WTC11 (cell line): ENCODE measurements at regions not wholly inside any gene's neighbourhood (a gene's known extent, or its start where the extent isn't known, plus 50 kb on each side); places are given as distances from the start of the nearest gene placed in this dataset.
A peak's percentile ranks its signal among the peaks of the same experiment; 100 is the strongest.

Experiments
- ATAC-seq: fragments of 200-7000 bp; cut with Tn5 transposase; 2 replicates; pipeline ENCODE4 v1.10.0; 2021; ENCODE audit warnings: mild to moderate bottlenecking, moderate library complexity
- CTCF ChIA-PET: fragments of 300-600 bp; sonication (Branson Sonifier 250); formaldehyde crosslinking; loops from one replicate; lab custom pipeline; 2021; ENCODE audit warnings: antibody characterized with exemption; lab: Charles Lee
- POLR2A ChIA-PET: fragments of 350-600 bp; sonication (Branson Sonifier 250); formaldehyde crosslinking; loops from one replicate; lab custom pipeline; 2021; ENCODE audit warnings: antibody characterized with exemption; lab: Charles Lee
- DNase-seq: peaks from one replicate; pipeline ENCODE4 v3.0.0; 2021; ENCODE audit warnings: low spot score
- H3K27ac Mint-ChIP-seq: 2 replicates; pipeline ENCODE4 v1.8.0; 2021; ENCODE audit warnings: mixed read lengths
- H3K27me3 Mint-ChIP-seq: 2 replicates; pipeline ENCODE4 v1.8.0; 2021; ENCODE audit warnings: low read depth, mild to moderate bottlenecking, moderate library complexity, mixed read lengths
- H3K36me3 Mint-ChIP-seq: 2 replicates; pipeline ENCODE4 v1.8.0; 2021; ENCODE audit warnings: mixed read lengths
- H3K4me1 Mint-ChIP-seq: 2 replicates; pipeline ENCODE4 v1.8.0; 2022; ENCODE audit warnings: mixed read lengths
- H3K4me3 Mint-ChIP-seq: 2 replicates; pipeline ENCODE4 v1.8.0; 2021; ENCODE audit warnings: mild to moderate bottlenecking, moderate library complexity, mixed read lengths
- H3K9me3 Mint-ChIP-seq: 2 replicates; pipeline ENCODE4 v1.8.0; 2021; ENCODE audit warnings: mixed read lengths
- AFF4 ChIP-seq: sonication (generic); formaldehyde crosslinking; IDR thresholded peaks from 2 replicates; pipeline ENCODE4 v1.8.1; 2023; ENCODE audit warnings: mild to moderate bottlenecking, missing genetic modification reagents, borderline replicate concordance
- ATF2 ChIP-seq: sonication (generic); formaldehyde crosslinking; IDR thresholded peaks from 2 replicates; pipeline ENCODE4 v1.8.1; 2022; ENCODE audit warnings: low read depth, missing genetic modification reagents, borderline replicate concordance
- CREM ChIP-seq: sonication (generic); formaldehyde crosslinking; IDR thresholded peaks from 2 replicates; pipeline ENCODE4 v1.8.1; 2022; ENCODE audit warnings: mild to moderate bottlenecking, missing genetic modification reagents, moderate library complexity
- ELF4 ChIP-seq: sonication (generic); formaldehyde crosslinking; IDR thresholded peaks from 2 replicates; pipeline ENCODE4 v1.8.1; 2022; ENCODE audit warnings: low read depth, mild to moderate bottlenecking, moderate library complexity, missing genetic modification reagents
- EMX1 ChIP-seq: fragments of 250-450 bp; sonication (Bioruptor Pico); IDR thresholded peaks from 2 replicates; pipeline ENCODE4 v1.8.0; 2021; ENCODE audit warnings: mild to moderate bottlenecking
- FOXP1 ChIP-seq: sonication (generic); formaldehyde crosslinking; IDR thresholded peaks from 2 replicates; pipeline ENCODE4 v1.8.0; 2022; ENCODE audit warnings: missing genetic modification reagents, mild to moderate bottlenecking, moderate library complexity, borderline replicate concordance
- GABPB1 ChIP-seq: sonication (generic); formaldehyde crosslinking; IDR thresholded peaks from 2 replicates; pipeline ENCODE4 v1.8.1; 2023; ENCODE audit warnings: mild to moderate bottlenecking, missing genetic modification reagents
- GRHL2 ChIP-seq: fragments of 250-450 bp; sonication (Bioruptor Pico); IDR thresholded peaks from 2 replicates; pipeline ENCODE4 v1.8.0; 2022; ENCODE audit warnings: mild to moderate bottlenecking, moderate library complexity; ENCODE audit not compliant: insufficient replicate concordance, severe bottlenecking
- GTF2I ChIP-seq: fragments of 250-450 bp; sonication (Bioruptor Pico); conservative IDR thresholded peaks from 2 replicates; pipeline ENCODE4 v1.4.0; 2021; ENCODE audit warnings: mild to moderate bottlenecking
- MXD4 ChIP-seq: fragments of 250-450 bp; sonication (Bioruptor Pico); IDR thresholded peaks from 2 replicates; pipeline ENCODE4 v1.8.0; 2021; ENCODE audit warnings: mild to moderate bottlenecking, moderate library complexity, borderline replicate concordance
- MYBL2 ChIP-seq: sonication (generic); formaldehyde crosslinking; IDR thresholded peaks from 2 replicates; pipeline ENCODE4 v1.8.1; 2023; ENCODE audit warnings: mild to moderate bottlenecking, moderate library complexity, missing genetic modification reagents
- TEAD1 ChIP-seq: sonication (generic); formaldehyde crosslinking; IDR thresholded peaks from 2 replicates; pipeline ENCODE4 v1.8.0; 2022; ENCODE audit warnings: mild to moderate bottlenecking, missing genetic modification reagents
- USF1 ChIP-seq: sonication (generic); formaldehyde crosslinking; IDR thresholded peaks from 2 replicates; pipeline ENCODE4 v1.8.0; 2022; ENCODE audit warnings: mild to moderate bottlenecking, missing genetic modification reagents
- ZNF138 ChIP-seq: sonication (generic); formaldehyde crosslinking; conservative IDR thresholded peaks from 2 replicates; pipeline ENCODE4 v1.8.1; 2022; ENCODE audit warnings: mild to moderate bottlenecking, moderate library complexity, missing genetic modification reagents
- ZNF263 ChIP-seq: sonication (generic); formaldehyde crosslinking; IDR thresholded peaks from 2 replicates; pipeline ENCODE4 v1.8.1; 2022; ENCODE audit warnings: low read depth, mild to moderate bottlenecking, moderate library complexity, missing genetic modification reagents
- ZNF396 ChIP-seq: fragments of 250-450 bp; sonication (Bioruptor Pico); IDR thresholded peaks from 2 replicates; pipeline ENCODE4 v1.8.0; 2021; ENCODE audit warnings: mild to moderate bottlenecking, moderate library complexity, borderline replicate concordance
- ZNF416 ChIP-seq: fragments of 250-450 bp; sonication (Bioruptor Pico); IDR thresholded peaks from 2 replicates; pipeline ENCODE4 v1.9.0; 2021; ENCODE audit warnings: mild to moderate bottlenecking, inconsistent platforms
- TF ChIP-seq, protein P1 (sequence below): fragments of 200-600 bp; IDR thresholded peaks from 2 replicates; pipeline ENCODE4 v1.8.0; 2022; ENCODE audit warnings: antibody characterized with exemption
- TF ChIP-seq, protein P2 (sequence below): sonication (generic); formaldehyde crosslinking; IDR thresholded peaks from 2 replicates; pipeline ENCODE4 v1.8.1; 2023; ENCODE audit warnings: mild to moderate bottlenecking, missing genetic modification reagents
- TF ChIP-seq, protein P3 (sequence below): sonication (generic); formaldehyde crosslinking; IDR thresholded peaks from 2 replicates; pipeline ENCODE4 v1.8.1; 2023; ENCODE audit warnings: mild to moderate bottlenecking, missing genetic modification reagents, moderate library complexity

DNA sequence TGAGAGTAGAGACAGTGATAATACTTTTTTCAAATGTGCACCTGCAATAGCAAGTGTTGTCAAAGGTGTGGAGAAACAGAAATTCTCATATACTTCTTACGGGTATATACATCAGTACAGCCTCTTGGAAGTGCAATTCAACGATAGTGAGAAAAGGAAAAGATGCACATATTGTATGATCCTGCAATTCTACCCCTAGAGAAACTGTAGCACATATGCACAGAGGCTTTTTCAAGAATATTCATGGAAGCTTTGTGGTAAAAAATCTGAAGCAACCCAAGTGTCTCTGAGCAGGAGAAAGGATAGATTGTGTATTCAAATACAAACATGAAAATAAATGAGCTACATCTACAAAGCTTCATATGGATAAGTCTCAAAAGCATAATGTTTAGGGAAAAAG lies 94.7 kb upstream of the PREP start:
- Mint-ChIP-seq H3K4me3 (no peak overlapping the region), H3K27ac (no peak overlapping the region), H3K4me1 (no peaks in the 10 kb centered on the region; the same call in 1 of the 2 replicates), H3K36me3 (no peaks in the 10 kb centered on the region)
- DNase-seq (no peak), ATAC-seq (no peak)
- CTCF ChIA-PET, result no interaction called here
- no peak for TF ChIP-seq CREM (CRISPR knock-in tag)
- TF ChIP-seq GRHL2 (CRISPR knock-in tag), result no peak
- no peak for TF ChIP-seq ATF2 (CRISPR knock-in tag)
- TF ChIP-seq FOXP1 (CRISPR knock-in tag), result no peak
- no peak for TF ChIP-seq MYBL2
- TF ChIP-seq, protein P1, sequence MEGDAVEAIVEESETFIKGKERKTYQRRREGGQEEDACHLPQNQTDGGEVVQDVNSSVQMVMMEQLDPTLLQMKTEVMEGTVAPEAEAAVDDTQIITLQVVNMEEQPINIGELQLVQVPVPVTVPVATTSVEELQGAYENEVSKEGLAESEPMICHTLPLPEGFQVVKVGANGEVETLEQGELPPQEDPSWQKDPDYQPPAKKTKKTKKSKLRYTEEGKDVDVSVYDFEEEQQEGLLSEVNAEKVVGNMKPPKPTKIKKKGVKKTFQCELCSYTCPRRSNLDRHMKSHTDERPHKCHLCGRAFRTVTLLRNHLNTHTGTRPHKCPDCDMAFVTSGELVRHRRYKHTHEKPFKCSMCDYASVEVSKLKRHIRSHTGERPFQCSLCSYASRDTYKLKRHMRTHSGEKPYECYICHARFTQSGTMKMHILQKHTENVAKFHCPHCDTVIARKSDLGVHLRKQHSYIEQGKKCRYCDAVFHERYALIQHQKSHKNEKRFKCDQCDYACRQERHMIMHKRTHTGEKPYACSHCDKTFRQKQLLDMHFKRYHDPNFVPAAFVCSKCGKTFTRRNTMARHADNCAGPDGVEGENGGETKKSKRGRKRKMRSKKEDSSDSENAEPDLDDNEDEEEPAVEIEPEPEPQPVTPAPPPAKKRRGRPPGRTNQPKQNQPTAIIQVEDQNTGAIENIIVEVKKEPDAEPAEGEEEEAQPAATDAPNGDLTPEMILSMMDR, result no peak
- TF ChIP-seq, protein P2, sequence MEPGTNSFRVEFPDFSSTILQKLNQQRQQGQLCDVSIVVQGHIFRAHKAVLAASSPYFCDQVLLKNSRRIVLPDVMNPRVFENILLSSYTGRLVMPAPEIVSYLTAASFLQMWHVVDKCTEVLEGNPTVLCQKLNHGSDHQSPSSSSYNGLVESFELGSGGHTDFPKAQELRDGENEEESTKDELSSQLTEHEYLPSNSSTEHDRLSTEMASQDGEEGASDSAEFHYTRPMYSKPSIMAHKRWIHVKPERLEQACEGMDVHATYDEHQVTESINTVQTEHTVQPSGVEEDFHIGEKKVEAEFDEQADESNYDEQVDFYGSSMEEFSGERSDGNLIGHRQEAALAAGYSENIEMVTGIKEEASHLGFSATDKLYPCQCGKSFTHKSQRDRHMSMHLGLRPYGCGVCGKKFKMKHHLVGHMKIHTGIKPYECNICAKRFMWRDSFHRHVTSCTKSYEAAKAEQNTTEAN (CRISPR knock-in tag), result no peak
- no peak for TF ChIP-seq ELF4
- TF ChIP-seq GTF2I (CRISPR knock-in tag), result no peak
- no peak for TF ChIP-seq MXD4
- no peak for TF ChIP-seq ZNF263 (CRISPR knock-in tag)
- no peak for TF ChIP-seq ZNF416 (CRISPR knock-in tag)
- TF ChIP-seq USF1 (CRISPR knock-in tag), result no peak
- TF ChIP-seq, all 79 proteins: peak for 0
- POLR2A ChIA-PET, result no interaction called here
- Mint-ChIP-seq H3K9me3 (no peaks in the 10 kb centered on the region), H3K27me3 (no peaks in the 10 kb centered on the region)

GRCh38 chr6:105495515-105495914 lies 92.6 kb upstream of the PREP start:
- Mint-ChIP-seq H3K27ac (no peak overlapping the region), H3K4me3 (no peak overlapping the region)
- POLR2A ChIA-PET, result no interaction called here

DNA sequence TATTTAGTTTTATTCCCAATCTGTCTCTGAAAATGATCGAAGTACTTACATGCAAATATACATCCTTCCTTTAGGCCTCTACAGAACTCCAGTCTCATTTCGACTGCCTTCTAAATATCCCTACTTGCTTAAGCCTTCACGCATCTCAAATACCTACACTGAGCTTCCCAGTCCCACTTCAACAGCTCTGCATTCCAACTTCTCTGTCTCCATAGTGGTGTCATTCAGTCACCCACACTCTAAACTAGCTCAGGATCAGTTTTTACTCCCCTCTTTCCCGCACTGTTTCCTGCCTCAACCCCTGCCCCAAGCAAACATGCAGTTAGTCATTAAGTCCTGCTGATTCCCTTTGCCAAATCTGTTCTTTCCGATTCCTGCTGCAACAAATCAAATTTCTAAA lies 91.8 kb upstream of the PREP start:
- Mint-ChIP-seq H3K9me3 (no peaks in the 10 kb centered on the region), H3K27me3 (no peaks in the 10 kb centered on the region), H3K4me1 (peaks cover under 1% of the 10 kb centered on the region), H3K36me3 (no peaks in the 10 kb centered on the region), H3K4me3 (no peak overlapping the region), H3K27ac (no peak overlapping the region)
- DNase-seq (no peak), ATAC-seq (peak; percentile 64)
- ChIA-PET POLR2A (interaction anchor here (0.5 kb wide), 1 partner anchor 56 kb away, joined by 5 read pairs; no protein-coding TSS in a partner anchor), CTCF (interaction anchor here (1.0 to 1.1 kb wide), 2 partner anchors 63 to 203 kb away, joined by 3 to 8 read pairs; no protein-coding TSS in a partner anchor)
- TF ChIP-seq EMX1 (CRISPR knock-in tag) (no peak), AFF4 (CRISPR knock-in tag) (no peak), ZNF138 (CRISPR knock-in tag) (no peak), TEAD1 (no peak), ZNF396 (CRISPR knock-in tag) (no peak), GABPB1 (CRISPR knock-in tag) (no peak)
- TF ChIP-seq, protein P3, sequence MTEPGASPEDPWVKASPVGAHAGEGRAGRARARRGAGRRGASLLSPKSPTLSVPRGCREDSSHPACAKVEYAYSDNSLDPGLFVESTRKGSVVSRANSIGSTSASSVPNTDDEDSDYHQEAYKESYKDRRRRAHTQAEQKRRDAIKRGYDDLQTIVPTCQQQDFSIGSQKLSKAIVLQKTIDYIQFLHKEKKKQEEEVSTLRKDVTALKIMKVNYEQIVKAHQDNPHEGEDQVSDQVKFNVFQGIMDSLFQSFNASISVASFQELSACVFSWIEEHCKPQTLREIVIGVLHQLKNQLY, result no peak

More at GRCh38 chr6:105495515-105495914, 92.6 kb upstream of the PREP start:
- Mint-ChIP-seq H3K36me3 (no peaks in the 10 kb centered on the region), H3K4me1 (no peaks in the 10 kb centered on the region; the same call in 1 of the 2 replicates), H3K9me3 (no peaks in the 10 kb centered on the region), H3K27me3 (no peaks in the 10 kb centered on the region)
- DNase-seq (no peak), ATAC-seq (no peak)
- CTCF ChIA-PET, result no interaction called here
- TF ChIP-seq GABPB1 (CRISPR knock-in tag), result no peak
